ENCODE measurements at regions not wholly inside any gene's neighbourhood (a gene's known extent, or its start where the extent isn't known, plus 50 kb on each side); places are given as distances from the start of the nearest gene placed in this dataset.

GRCh38 chr15:75112278-75112847 lies 89.0 kb downstream of the PPCDC start:
- Histone ChIP-seq H3K36me3 (ENCODE audit: control insufficient read depth, insufficient read depth, low read length) (no peaks in the 10 kb centered on the region), H3K27me3 (ENCODE audit: control insufficient read depth, insufficient read depth, low read length, poor library complexity, severe bottlenecking) (no peaks in the 10 kb centered on the region), H3K9ac (ENCODE audit: extremely low read depth, low read length, poor library complexity, severe bottlenecking) (no peak overlapping the region), H3K4me3 (ENCODE audit: low read length) (no peak overlapping the region), H3K9me3 (ENCODE audit: control insufficient read depth, low read length) (peaks cover 10% of the 10 kb centered on the region), H3K4me1 (ENCODE audit: control insufficient read depth, insufficient read depth, low read length) (peaks cover 2% of the 10 kb centered on the region), H3K27ac (ENCODE audit: low read depth, low read length) (no peak overlapping the region)
- Mint-ChIP-seq H3K27me3 (ENCODE audit: insufficient read depth) (peaks cover 6% of the 10 kb centered on the region), H3K27ac (no peak overlapping the region), H3K36me3 (ENCODE audit: low read depth) (peaks cover 2% of the 10 kb centered on the region), H3K9me3 (peaks cover 27% of the 10 kb centered on the region), H3K4me3 (no peak overlapping the region), H3K4me1 (peaks cover 26% of the 10 kb centered on the region)
- no peak for DNase-seq
- 88 to 96% methylated on average over 3 to 4 of the region's 4 CpGs for WGBS, 2 experiments (ENCODE audit: insufficient coverage in 1 of 2, insufficient read length in 1 of 2)
- no peak for TF ChIP-seq CTCF (conservative IDR thresholded peaks at IDR 0.05)

DNA sequence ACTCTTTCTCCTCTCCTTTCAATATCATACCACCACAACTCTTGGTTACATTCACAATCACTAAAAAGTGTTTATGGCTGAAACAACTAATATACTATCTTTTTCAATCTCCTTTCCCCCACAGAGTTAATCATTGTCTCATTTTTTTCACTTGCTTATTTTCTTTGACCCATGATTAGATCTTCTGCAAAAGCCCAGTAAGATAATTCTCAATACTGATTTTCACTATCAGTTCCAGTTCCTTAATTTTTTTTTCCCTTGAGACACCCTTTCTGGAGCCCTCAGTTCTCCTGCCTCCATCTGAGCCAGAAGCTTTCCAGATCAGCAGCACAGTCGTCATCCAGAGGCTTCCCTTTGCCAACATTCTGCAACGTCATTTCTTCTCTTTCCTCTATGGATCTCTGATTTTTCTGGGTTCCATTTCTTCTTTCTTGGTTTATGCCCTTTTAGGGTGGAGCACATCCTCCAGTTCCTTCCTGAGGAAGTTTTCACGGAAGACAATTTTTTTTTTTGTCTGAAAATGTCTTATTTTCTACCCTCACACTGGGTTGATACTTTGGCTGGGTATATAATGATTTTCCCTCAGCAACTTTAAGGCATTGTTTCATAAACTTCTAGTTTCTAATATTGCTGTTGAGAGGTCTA lies 88.7 kb upstream of the C15orf39 start:
- Histone ChIP-seq H3K9ac (ENCODE audit: extremely low read depth, low read length, poor library complexity, severe bottlenecking) (no peak overlapping the region), H3K9me3 (ENCODE audit: control insufficient read depth, low read length) (peaks cover 10% of the 10 kb centered on the region), H3K27me3 (ENCODE audit: control insufficient read depth, insufficient read depth, low read length, poor library complexity, severe bottlenecking) (no peaks in the 10 kb centered on the region), H3K4me1 (ENCODE audit: control insufficient read depth, insufficient read depth, low read length) (peaks cover 2% of the 10 kb centered on the region), H3K4me3 (ENCODE audit: low read length) (no peak overlapping the region), H3K27ac (ENCODE audit: low read depth, low read length) (no peak overlapping the region), H3K36me3 (ENCODE audit: control insufficient read depth, insufficient read depth, low read length) (no peaks in the 10 kb centered on the region)
- H3K36me3 Mint-ChIP-seq (ENCODE audit: low read depth), result peaks cover 2% of the 10 kb centered on the region
- TF ChIP-seq CTCF (conservative IDR thresholded peaks at IDR 0.05), result no peak
- 80 to 88% methylated on average over 2 to 3 of the region's 3 CpGs for WGBS, 2 experiments (ENCODE audit: insufficient coverage in 1 of 2, insufficient read length in 1 of 2)
- peaks cover 31% of the 10 kb centered on the region for H3K9me3 Mint-ChIP-seq
- DNase-seq, result no peak
- H3K27me3 Mint-ChIP-seq (ENCODE audit: insufficient read depth), result peaks cover 6% of the 10 kb centered on the region
- H3K4me1 Mint-ChIP-seq, result peaks cover 26% of the 10 kb centered on the region
- H3K27ac Mint-ChIP-seq, result no peak overlapping the region
- H3K4me3 Mint-ChIP-seq, result no peak overlapping the region

GRCh38 chr15:75114327-75114726 lies 87.4 kb upstream of the C15orf39 start:
- H3K36me3 Mint-ChIP-seq (ENCODE audit: low read depth), result peaks cover 2% of the 10 kb centered on the region
- Histone ChIP-seq H3K4me3 (ENCODE audit: low read length) (no peak overlapping the region), H3K4me1 (ENCODE audit: control insufficient read depth, insufficient read depth, low read length) (no peaks in the 10 kb centered on the region), H3K27me3 (ENCODE audit: control insufficient read depth, insufficient read depth, low read length, poor library complexity, severe bottlenecking) (no peaks in the 10 kb centered on the region), H3K9ac (ENCODE audit: extremely low read depth, low read length, poor library complexity, severe bottlenecking) (no peak overlapping the region), H3K9me3 (ENCODE audit: control insufficient read depth, low read length) (peaks cover 10% of the 10 kb centered on the region), H3K27ac (ENCODE audit: low read depth, low read length) (no peak overlapping the region), H3K36me3 (ENCODE audit: control insufficient read depth, insufficient read depth, low read length) (no peaks in the 10 kb centered on the region)
- peaks cover 6% of the 10 kb centered on the region for H3K27me3 Mint-ChIP-seq (ENCODE audit: insufficient read depth)
- peaks cover 13% of the 10 kb centered on the region for H3K4me1 Mint-ChIP-seq
- WGBS, 2 experiments (ENCODE audit: insufficient coverage in 1 of 2, insufficient read length in 1 of 2), result 92 to 94% methylated on average over 7 of the region's 7 CpGs
- no peak for TF ChIP-seq CTCF (conservative IDR thresholded peaks at IDR 0.05)
- no peak overlapping the region for H3K4me3 Mint-ChIP-seq
- no peak for DNase-seq
- peaks cover 34% of the 10 kb centered on the region for H3K9me3 Mint-ChIP-seq
- H3K27ac Mint-ChIP-seq, result no peak overlapping the region

All from endodermal cell (in vitro differentiated cells).